ENCODE measurements at regions not wholly inside any gene's neighbourhood (a gene's known extent, or its start where the extent isn't known, plus 50 kb on each side); places are given as distances from the start of the nearest gene placed in this dataset.

- no peak for TF ChIP-seq EZH2phosphoT487 (IDR thresholded peaks at IDR 0.05; ENCODE audit: low read depth)
- TF ChIP-seq CTCF (IDR thresholded peaks at IDR 0.05; ENCODE audit: low read depth, low read length): no peak
- Histone ChIP-seq H3K27me3 (ENCODE audit: low read depth, low read length) (no peaks in the 10 kb centered on the region), H3K36me3 (replicated peaks; ENCODE audit: low read depth, low read length) (no peaks in the 10 kb centered on the region), H3K79me2 (ENCODE audit: low read length) (no peaks in the 10 kb centered on the region), H3K4me3 (ENCODE audit: low read length) (no peak overlapping the region), H3K9ac (ENCODE audit: low read length) (no peak overlapping the region), H3K27ac (ENCODE audit: low read length) (no peak overlapping the region), H3K4me2 (ENCODE audit: low read length) (no peak overlapping the region), H2AFZ (ENCODE audit: low read depth, low read length) (no peak overlapping the region), H3K9me3 (ENCODE audit: insufficient read depth, low read length) (no peaks in the 10 kb centered on the region), H3K4me1 (ENCODE audit: low read length) (no peaks in the 10 kb centered on the region), H4K20me1 (ENCODE audit: insufficient read depth, low read length) (no peaks in the 10 kb centered on the region)
These were observed 207.7 kb downstream of the HS3ST3A1 start for GRCh38 chr17:13393841-13394710.

- Histone ChIP-seq H3K4me1 (ENCODE audit: low read length) (no peaks in the 10 kb centered on the region), H3K79me2 (ENCODE audit: low read length) (no peaks in the 10 kb centered on the region), H3K4me3 (ENCODE audit: low read length) (no peak overlapping the region), H3K27ac (ENCODE audit: low read length) (no peak overlapping the region), H3K9ac (ENCODE audit: low read length) (no peak overlapping the region), H4K20me1 (ENCODE audit: insufficient read depth, low read length) (no peaks in the 10 kb centered on the region), H3K36me3 (replicated peaks; ENCODE audit: low read depth, low read length) (no peaks in the 10 kb centered on the region), H3K4me2 (ENCODE audit: low read length) (no peak overlapping the region), H3K27me3 (ENCODE audit: low read depth, low read length) (no peaks in the 10 kb centered on the region), H3K9me3 (ENCODE audit: insufficient read depth, low read length) (no peaks in the 10 kb centered on the region), H2AFZ (ENCODE audit: low read depth, low read length) (no peak overlapping the region)
- TF ChIP-seq CTCF (IDR thresholded peaks at IDR 0.05; ENCODE audit: low read depth, low read length) (no peak), EZH2phosphoT487 (IDR thresholded peaks at IDR 0.05; ENCODE audit: low read depth) (no peak)
These were observed 213.8 kb downstream of the HS3ST3A1 start for GRCh38 chr17:13387952-13388351.

- Histone ChIP-seq H2AFZ (ENCODE audit: low read depth, low read length) (no peak overlapping the region), H3K27me3 (ENCODE audit: low read depth, low read length) (no peaks in the 10 kb centered on the region), H3K4me2 (ENCODE audit: low read length) (no peak overlapping the region), H3K4me3 (ENCODE audit: low read length) (no peak overlapping the region), H3K4me1 (ENCODE audit: low read length) (no peaks in the 10 kb centered on the region), H3K27ac (ENCODE audit: low read length) (no peak overlapping the region), H4K20me1 (ENCODE audit: insufficient read depth, low read length) (no peaks in the 10 kb centered on the region), H3K79me2 (ENCODE audit: low read length) (no peaks in the 10 kb centered on the region), H3K9me3 (ENCODE audit: insufficient read depth, low read length) (no peaks in the 10 kb centered on the region), H3K36me3 (replicated peaks; ENCODE audit: low read depth, low read length) (no peaks in the 10 kb centered on the region), H3K9ac (ENCODE audit: low read length) (no peak overlapping the region)
- no peak for TF ChIP-seq CTCF (IDR thresholded peaks at IDR 0.05; ENCODE audit: low read depth, low read length)
- no peak for TF ChIP-seq EZH2phosphoT487 (IDR thresholded peaks at IDR 0.05; ENCODE audit: low read depth)
These were observed 214.5 kb downstream of the HS3ST3A1 start for GRCh38 chr17:13387236-13387635.

GRCh38 chr17:13385481-13385911 is 216.2 kb downstream of the HS3ST3A1 start:
- H2AFZ ChIP-seq (ENCODE audit: low read depth, low read length): no peak overlapping the region
- H3K36me3 ChIP-seq (replicated peaks; ENCODE audit: low read depth, low read length): no peaks in the 10 kb centered on the region
- no peak overlapping the region for H3K27ac ChIP-seq (ENCODE audit: low read length)
- no peak overlapping the region for H3K9ac ChIP-seq (ENCODE audit: low read length)
- no peak overlapping the region for H3K4me2 ChIP-seq (ENCODE audit: low read length)
- H3K9me3 ChIP-seq (ENCODE audit: insufficient read depth, low read length): no peaks in the 10 kb centered on the region
- H4K20me1 ChIP-seq (ENCODE audit: insufficient read depth, low read length): no peaks in the 10 kb centered on the region
- no peaks in the 10 kb centered on the region for H3K27me3 ChIP-seq (ENCODE audit: low read depth, low read length)
- TF ChIP-seq EZH2phosphoT487 (IDR thresholded peaks at IDR 0.05; ENCODE audit: low read depth): no peak
- no peaks in the 10 kb centered on the region for H3K4me1 ChIP-seq (ENCODE audit: low read length)
- H3K4me3 ChIP-seq (ENCODE audit: low read length): no peak overlapping the region
- H3K79me2 ChIP-seq (ENCODE audit: low read length): no peaks in the 10 kb centered on the region
